Endothelial cell of umbilical vein (primary cell): ENCODE measurements at regions not wholly inside any gene's neighbourhood (a gene's known extent, or its start where the extent isn't known, plus 50 kb on each side); places are given as distances from the start of the nearest gene placed in this dataset.

Experiments
- BruUV-seq: library from RNA; stranded (reverse); fragments of 400-500 nt; replicated peaks from 2 replicates; lab custom pipeline; 2021; lab: Mats Ljungman, UMichigan
- CTCF ChIA-PET: fragments of 300-600, 350-600 bp; sonication (Branson Sonifier 250); formaldehyde crosslinking; loops from one replicate; lab custom pipeline; 2021; ENCODE audit warnings: antibody characterized with exemption, inconsistent platforms; lab: Charles Lee
- POLR2A ChIA-PET: fragments of 300-600, 350-600 bp; sonication (Branson Sonifier 250); formaldehyde crosslinking; loops from one replicate; lab custom pipeline; 2021; ENCODE audit warnings: antibody characterized with exemption, inconsistent platforms; lab: Charles Lee
- DNase-seq: peaks from one replicate; pipeline ENCODE4 v3.0.0-alpha.2; 2011; ENCODE audit warnings: low read depth, low spot score
- FAIRE-seq: peaks from 2 replicates; lab custom pipeline; 2011; peaks lifted over from hg19 to GRCh38; lab: Jason Lieb, UNC
- H2AFZ ChIP-seq: 2 replicates; pipeline ENCODE4 v1.6.0; 2012; ENCODE audit warnings: low read depth, low read length, control low read depth, inconsistent platforms
- H3K27ac ChIP-seq: 2 replicates; pipeline ENCODE4 v1.5.1; 2011; ENCODE audit warnings: low read depth, mild to moderate bottlenecking, control low read depth, low read length, moderate library complexity; ENCODE audit not compliant: insufficient read depth
- H3K27me3 ChIP-seq, 2 experiments: 2 replicates each; pipeline versions ENCODE4 v1.6.0 to v1.6.1; 2011; ENCODE audit warnings: low read length in 2 of 2, mixed read lengths in 1 of 2; ENCODE audit not compliant: control insufficient read depth in 2 of 2, insufficient read depth in 2 of 2
- H3K36me3 ChIP-seq, 2 experiments: 2 replicates in 1 of 2; 3 replicates in 1 of 2; pipeline ENCODE4 v1.5.1; 2011; ENCODE audit warnings: low read length in 2 of 2, mild to moderate bottlenecking in 1 of 2, moderate library complexity in 1 of 2; ENCODE audit not compliant: control insufficient read depth in 2 of 2, insufficient read depth in 2 of 2; ENCODE audit errors: extremely low read depth in 1 of 2
- H3K4me1 ChIP-seq: 3 replicates; pipeline ENCODE4 v1.5.1; 2011; ENCODE audit warnings: mild to moderate bottlenecking, low read length; ENCODE audit not compliant: control insufficient read depth, insufficient read depth; ENCODE audit errors: extremely low read depth
- H3K4me2 ChIP-seq: 2 replicates; pipeline ENCODE4 v1.6.1; 2011; ENCODE audit warnings: low read length, control low read depth, mixed read lengths; ENCODE audit not compliant: insufficient read depth
- H3K4me3 ChIP-seq, 3 experiments: fragments of 200-600 bp in 1 of 3; sonication (generic), shearing (Covaris generic) in 1 of 3; replicated peaks in 1 of 3; 2 replicates each; pipeline ENCODE4 v1.5.1; 2011 to 2016; ENCODE audit warnings: control low read depth in 3 of 3, low read length in 3 of 3, mild to moderate bottlenecking in 2 of 3, inconsistent platforms in 1 of 3, low read depth in 1 of 3, moderate library complexity in 1 of 3; ENCODE audit not compliant: insufficient read depth in 1 of 3
- H3K79me2 ChIP-seq: 2 replicates; pipeline ENCODE4 v1.6.0; 2012; ENCODE audit warnings: low read length, inconsistent platforms; ENCODE audit not compliant: control insufficient read depth, insufficient read depth
- H3K9ac ChIP-seq: replicated peaks from 2 replicates; pipeline ENCODE3; 2011; ENCODE audit warnings: low read length, control low read depth; ENCODE audit not compliant: insufficient read depth; ENCODE audit errors: extremely low read depth
- H3K9me1 ChIP-seq: replicated peaks from 3 replicates; pipeline ENCODE4 v1.6.0; 2011; ENCODE audit warnings: mild to moderate bottlenecking, low read length; ENCODE audit not compliant: control insufficient read depth, insufficient read depth; ENCODE audit errors: extremely low read depth
- H3K9me3 ChIP-seq: replicated peaks from 2 replicates; pipeline ENCODE4 v1.5.1; 2012; ENCODE audit warnings: low read length, inconsistent platforms; ENCODE audit not compliant: control insufficient read depth, insufficient read depth
- H4K20me1 ChIP-seq: replicated peaks from 2 replicates; pipeline ENCODE3; 2011; ENCODE audit warnings: mild to moderate bottlenecking, low read length; ENCODE audit not compliant: control insufficient read depth, insufficient read depth; ENCODE audit errors: extremely low read depth
- CTCF ChIP-seq, 2 donors: IDR thresholded peaks; 1 replicate in 1 of 2; 2 replicates in 1 of 2; pipeline ENCODE4 v1.5.1; 2011; ENCODE audit warnings: low read length in 2 of 2, mild to moderate bottlenecking in 2 of 2, moderate library complexity in 2 of 2, control low read depth in 1 of 2, inconsistent platforms in 1 of 2, low read depth in 1 of 2; ENCODE audit not compliant: insufficient read depth in 1 of 2; ENCODE audit errors: extremely low read depth in 1 of 2
- EZH2 ChIP-seq: IDR thresholded peaks from 2 replicates; pipeline ENCODE4 v1.6.1; 2012; ENCODE audit warnings: borderline replicate concordance, low read depth, mild to moderate bottlenecking, moderate library complexity, low read length, inconsistent platforms; ENCODE audit not compliant: severe bottlenecking
- FOS ChIP-seq: IDR thresholded peaks from 2 replicates; pipeline ENCODE4 v1.6.1; 2011; ENCODE audit warnings: mild to moderate bottlenecking, low read length, moderate library complexity, borderline replicate concordance; ENCODE audit not compliant: insufficient read depth
- GATA2 ChIP-seq: IDR thresholded peaks from 2 replicates; pipeline ENCODE4 v1.7.0; 2011; ENCODE audit warnings: low read depth, mild to moderate bottlenecking, moderate library complexity, mixed read lengths, low read length; ENCODE audit not compliant: insufficient read length, insufficient read depth
- JUN ChIP-seq: IDR thresholded peaks from 2 replicates; pipeline ENCODE4 v1.6.1; 2011; ENCODE audit warnings: borderline replicate concordance, low read depth; ENCODE audit not compliant: insufficient read length, insufficient read depth
- MAX ChIP-seq: IDR thresholded peaks from 2 replicates; pipeline ENCODE4 v1.6.1; 2011; ENCODE audit not compliant: insufficient read depth, insufficient read length
- MYC ChIP-seq: IDR thresholded peaks from one replicate; pipeline ENCODE4 v1.6.1; 2011; ENCODE audit warnings: mild to moderate bottlenecking, low read depth, low read length
- POLR2A ChIP-seq: IDR thresholded peaks from 2 replicates; pipeline ENCODE4 v1.6.1; 2012; ENCODE audit warnings: low read depth, mild to moderate bottlenecking, control low read depth, low read length
- POLR2AphosphoS5 ChIP-seq: IDR thresholded peaks from 2 replicates; pipeline ENCODE4 v1.6.1; 2012; ENCODE audit warnings: low read depth, mild to moderate bottlenecking, control low read depth, low read length, moderate library complexity; ENCODE audit not compliant: insufficient read depth
- dilution Hi-C: fragments of 300-500 bp; cut with MboI; formaldehyde crosslinking; loops from one replicate; pipeline ENCODE4 v1.15.0; 2019; ENCODE audit warnings: low sequenced_read_pairs; ENCODE audit not compliant: extremely low pct_ligation_motif_present
- intact Hi-C: fragments of 100-400 bp; cut with micrococcal nuclease; formaldehyde crosslinking; loops from one replicate; pipeline ENCODE4 v1.10.0; 2022

GRCh38 chr12:92470608-92471021, 232.2 kb upstream of the PLEKHG7 start:
- FAIRE-seq (no peak), DNase-seq (no peak)
- ChIA-PET CTCF (no interaction called here), POLR2A (no interaction called here)
- Histone ChIP-seq H2AFZ (no peak overlapping the region), H4K20me1 (no peaks in the 10 kb centered on the region), H3K4me1 (no peaks in the 10 kb centered on the region), H3K9ac (no peak overlapping the region), H3K4me2 (no peak overlapping the region), H3K36me3 (no peaks in the 10 kb centered on the region), H3K27ac (no peak overlapping the region), H3K9me1 (no peaks in the 10 kb centered on the region), H3K27me3 (no peaks in the 10 kb centered on the region), H3K4me3 (no peak overlapping the region), H3K9me3 (no peaks in the 10 kb centered on the region), H3K79me2 (no peaks in the 10 kb centered on the region)
- dilution Hi-C loops (no loop called here), intact Hi-C loops (no loop called here)
- no peak for TF ChIP-seq POLR2A
- TF ChIP-seq CTCF (IDR thresholded peaks at IDR 0.05; ENCODE audit: extremely low read depth in 1 of 2, insufficient read depth in 1 of 2, low read depth in 1 of 2, low read length in 2 of 2), result no peak
- TF ChIP-seq POLR2AphosphoS5, result no peak
- no peak for TF ChIP-seq MYC
- TF ChIP-seq FOS, result no peak
- TF ChIP-seq GATA2, result no peak
- TF ChIP-seq JUN, result no peak
- no peak for TF ChIP-seq MAX
- no peak for TF ChIP-seq EZH2
- no TSS peak for BruUV-seq
